Liver (tissue), 7 donors: ENCODE measurements at regions not wholly inside any gene's neighbourhood (a gene's known extent, or its start where the extent isn't known, plus 50 kb on each side); places are given as distances from the start of the nearest gene placed in this dataset.

Source experiments
- DNase-seq: peaks from one replicate; pipeline ENCODE4 v3.0.0-alpha.2; 2017; ENCODE audit warnings: low spot score
- H3K27ac ChIP-seq, 2 donors: one replicate each; pipeline ENCODE4 v1.7.0; 2013; ENCODE audit warnings: inconsistent platforms in 2 of 2, low read length in 2 of 2, control low read depth in 1 of 2, low read depth in 1 of 2, mild to moderate bottlenecking in 1 of 2
- H3K27me3 ChIP-seq, 4 donors: one replicate each; pipeline versions ENCODE4 v1.6.1 to v1.7.0; 2013; ENCODE audit warnings: low read length in 3 of 4, inconsistent platforms in 1 of 4, mild to moderate bottlenecking in 1 of 4, moderate library complexity in 1 of 4; ENCODE audit not compliant: control insufficient read depth in 4 of 4, insufficient read depth in 4 of 4
- H3K36me3 ChIP-seq, 4 donors: one replicate each; pipeline versions ENCODE4 v1.6.1 to v1.7.0; 2013; ENCODE audit warnings: low read length in 3 of 4, mild to moderate bottlenecking in 3 of 4, low read depth in 1 of 4, moderate library complexity in 1 of 4; ENCODE audit not compliant: control insufficient read depth in 4 of 4, insufficient read depth in 3 of 4
- H3K4me1 ChIP-seq, 4 donors: one replicate each; pipeline versions ENCODE4 v1.6.1 to v1.7.0; 2013; ENCODE audit warnings: low read length in 3 of 4, mild to moderate bottlenecking in 3 of 4, moderate library complexity in 1 of 4; ENCODE audit not compliant: control insufficient read depth in 4 of 4, insufficient read depth in 4 of 4
- H3K4me3 ChIP-seq, 3 donors: one replicate each; pipeline versions ENCODE4 v1.6.1 to v1.7.0; 2013; ENCODE audit warnings: low read length in 3 of 3, control low read depth in 1 of 3, low read depth in 1 of 3, mild to moderate bottlenecking in 1 of 3
- H3K9ac ChIP-seq, 2 donors: one replicate each; pipeline ENCODE4 v1.7.0; 2013; ENCODE audit warnings: low read length in 2 of 2, mild to moderate bottlenecking in 2 of 2, moderate library complexity in 2 of 2, control low read depth in 1 of 2, low read depth in 1 of 2
- H3K9me3 ChIP-seq, 4 donors: one replicate each; pipeline versions ENCODE4 v1.6.1 to v1.7.0; 2013; ENCODE audit warnings: low read length in 3 of 4; ENCODE audit not compliant: control insufficient read depth in 4 of 4
- ATF3 ChIP-seq: IDR thresholded peaks from 2 replicates; pipeline ENCODE4 v1.6.1; 2016; ENCODE audit warnings: antibody characterized with exemption
- EGR1 ChIP-seq, 2 donors: IDR thresholded peaks; 2 replicates each; pipeline ENCODE4 v1.6.1; 2016 to 2018; ENCODE audit warnings: antibody characterized with exemption in 2 of 2, low read depth in 2 of 2
- FOXA1 ChIP-seq: IDR thresholded peaks from 2 replicates; pipeline ENCODE4 v1.6.1; 2016; ENCODE audit warnings: antibody characterized with exemption
- FOXA2 ChIP-seq: IDR thresholded peaks from 2 replicates; pipeline ENCODE4 v1.6.1; 2016; ENCODE audit warnings: antibody characterized with exemption
- GABPA ChIP-seq, 2 donors: IDR thresholded peaks in 1 of 2; conservative IDR thresholded peaks in 1 of 2; 2 replicates each; pipeline ENCODE4 v1.6.1; 2016; ENCODE audit warnings: antibody characterized with exemption in 2 of 2, mild to moderate bottlenecking in 1 of 2, moderate library complexity in 1 of 2
- HNF4A ChIP-seq, 2 donors: conservative IDR thresholded peaks; 2 replicates each; pipeline ENCODE4 v1.6.1; 2016; ENCODE audit warnings: antibody characterized with exemption in 2 of 2, mild to moderate bottlenecking in 2 of 2
- HNF4G ChIP-seq: IDR thresholded peaks from 2 replicates; pipeline ENCODE4 v1.6.1; 2016; ENCODE audit warnings: antibody characterized with exemption
- JUND ChIP-seq, 2 donors: IDR thresholded peaks; 2 replicates each; pipeline ENCODE4 v1.6.1; 2016; ENCODE audit warnings: antibody characterized with exemption in 2 of 2
- MAX ChIP-seq: IDR thresholded peaks from 2 replicates; pipeline ENCODE4 v1.6.1; 2016; ENCODE audit warnings: antibody characterized with exemption
- NR2F2 ChIP-seq: IDR thresholded peaks from 2 replicates; pipeline ENCODE4 v1.6.1; 2016; ENCODE audit warnings: antibody characterized with exemption
- RAD21 ChIP-seq, 2 donors: IDR thresholded peaks; 2 replicates each; pipeline ENCODE4 v1.6.1; 2016; ENCODE audit warnings: antibody characterized with exemption in 2 of 2, mild to moderate bottlenecking in 2 of 2
- RXRA ChIP-seq, 2 donors: IDR thresholded peaks; 2 replicates each; pipeline ENCODE4 v1.6.1; 2017 to 2018; ENCODE audit warnings: antibody characterized with exemption in 2 of 2, mild to moderate bottlenecking in 1 of 2
- SP1 ChIP-seq: IDR thresholded peaks from 2 replicates; pipeline ENCODE4 v1.6.1; 2018; ENCODE audit warnings: antibody characterized with exemption, mild to moderate bottlenecking
- TAF1 ChIP-seq: conservative IDR thresholded peaks from 2 replicates; pipeline ENCODE4 v1.6.1; 2016; ENCODE audit warnings: antibody characterized with exemption, mild to moderate bottlenecking
- YY1 ChIP-seq: IDR thresholded peaks from 2 replicates; pipeline ENCODE4 v1.6.1; 2016; ENCODE audit warnings: antibody characterized with exemption, mild to moderate bottlenecking
- whole genome bisulfite sequencing: extraction: QIAGEN DNeasy Blood & Tissue Kit; methylation state at CpG from one replicate; pipeline ENCODE4 v1.1.7; 2013; 5-methylcytosine and 5-hydroxymethylcytosine counted together
- TF ChIP-seq, protein P1 (sequence below): IDR thresholded peaks from 2 replicates; pipeline ENCODE4 v1.6.1; 2016; ENCODE audit warnings: antibody characterized with exemption
- TF ChIP-seq, protein P2 (sequence below): IDR thresholded peaks from 2 replicates; pipeline ENCODE4 v1.6.1; 2016; ENCODE audit warnings: antibody characterized with exemption, mild to moderate bottlenecking
- donor health status: healthy.
- donor health status: healthy.
- donor health status: healthy.
- donor health status: healthy.

GRCh38 chr2:157929871-157930667, 53.9 kb upstream of the ACVR1 start:
- WGBS = 83% methylated on average over 5 of the region's 5 CpGs
- Histone ChIP-seq H3K36me3 (no peaks in the 10 kb centered on the region), H3K4me3 (no peak overlapping the region)

GRCh38 chr2:157928372-157928771, 52.2 kb upstream of the ACVR1 start:
- Histone ChIP-seq H3K4me3 (no peak overlapping the region), H3K9me3 (no peaks in the 10 kb centered on the region), H3K36me3 (no peaks in the 10 kb centered on the region), H3K27ac (no peak overlapping the region), H3K4me1 (peaks cover 0 to 14% (median 7%) of the 10 kb centered on the region in 4 donors), H3K9ac (no peak overlapping the region), H3K27me3 (no peaks in the 10 kb centered on the region)
- TF ChIP-seq TAF1 (no peak), FOXA1 (no peak), JUND (IDR thresholded peaks at IDR 0.05) (no peak), EGR1 (IDR thresholded peaks at IDR 0.05; ENCODE audit: low read depth in 2 of 2) (no peak), NR2F2 (no peak), ATF3 (no peak), RAD21 (IDR thresholded peaks at IDR 0.05) (no peak)
- no peak for DNase-seq

More at GRCh38 chr2:157929871-157930667, 53.9 kb upstream of the ACVR1 start:
- Histone ChIP-seq H3K9ac (no peak overlapping the region), H3K27ac (no peak overlapping the region), H3K27me3 (no peaks in the 10 kb centered on the region), H3K4me1 (peaks cover 0 to 14% (median 7%) of the 10 kb centered on the region in 4 donors), H3K9me3 (no peaks in the 10 kb centered on the region)
- DNase-seq = no peak
- TF ChIP-seq GABPA (IDR thresholded peaks at IDR 0.05 in 1 of 2, conservative IDR thresholded peaks at IDR 0.05 in 1 of 2) = no peak
- no peak for TF ChIP-seq JUND (IDR thresholded peaks at IDR 0.05)
- TF ChIP-seq SP1 = no peak
- no peak for TF ChIP-seq MAX
- TF ChIP-seq EGR1 (IDR thresholded peaks at IDR 0.05; ENCODE audit: low read depth in 2 of 2) = no peak
- TF ChIP-seq HNF4G = no peak
- no peak for TF ChIP-seq RXRA (IDR thresholded peaks at IDR 0.05)
- TF ChIP-seq, protein P1, sequence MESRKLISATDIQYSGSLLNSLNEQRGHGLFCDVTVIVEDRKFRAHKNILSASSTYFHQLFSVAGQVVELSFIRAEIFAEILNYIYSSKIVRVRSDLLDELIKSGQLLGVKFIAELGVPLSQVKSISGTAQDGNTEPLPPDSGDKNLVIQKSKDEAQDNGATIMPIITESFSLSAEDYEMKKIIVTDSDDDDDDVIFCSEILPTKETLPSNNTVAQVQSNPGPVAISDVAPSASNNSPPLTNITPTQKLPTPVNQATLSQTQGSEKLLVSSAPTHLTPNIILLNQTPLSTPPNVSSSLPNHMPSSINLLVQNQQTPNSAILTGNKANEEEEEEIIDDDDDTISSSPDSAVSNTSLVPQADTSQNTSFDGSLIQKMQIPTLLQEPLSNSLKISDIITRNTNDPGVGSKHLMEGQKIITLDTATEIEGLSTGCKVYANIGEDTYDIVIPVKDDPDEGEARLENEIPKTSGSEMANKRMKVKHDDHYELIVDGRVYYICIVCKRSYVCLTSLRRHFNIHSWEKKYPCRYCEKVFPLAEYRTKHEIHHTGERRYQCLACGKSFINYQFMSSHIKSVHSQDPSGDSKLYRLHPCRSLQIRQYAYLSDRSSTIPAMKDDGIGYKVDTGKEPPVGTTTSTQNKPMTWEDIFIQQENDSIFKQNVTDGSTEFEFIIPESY = no peak
- TF ChIP-seq NR2F2 = no peak
- TF ChIP-seq TAF1 = no peak
- TF ChIP-seq YY1 = no peak
- no peak for TF ChIP-seq RAD21 (IDR thresholded peaks at IDR 0.05)
- TF ChIP-seq, protein P2, sequence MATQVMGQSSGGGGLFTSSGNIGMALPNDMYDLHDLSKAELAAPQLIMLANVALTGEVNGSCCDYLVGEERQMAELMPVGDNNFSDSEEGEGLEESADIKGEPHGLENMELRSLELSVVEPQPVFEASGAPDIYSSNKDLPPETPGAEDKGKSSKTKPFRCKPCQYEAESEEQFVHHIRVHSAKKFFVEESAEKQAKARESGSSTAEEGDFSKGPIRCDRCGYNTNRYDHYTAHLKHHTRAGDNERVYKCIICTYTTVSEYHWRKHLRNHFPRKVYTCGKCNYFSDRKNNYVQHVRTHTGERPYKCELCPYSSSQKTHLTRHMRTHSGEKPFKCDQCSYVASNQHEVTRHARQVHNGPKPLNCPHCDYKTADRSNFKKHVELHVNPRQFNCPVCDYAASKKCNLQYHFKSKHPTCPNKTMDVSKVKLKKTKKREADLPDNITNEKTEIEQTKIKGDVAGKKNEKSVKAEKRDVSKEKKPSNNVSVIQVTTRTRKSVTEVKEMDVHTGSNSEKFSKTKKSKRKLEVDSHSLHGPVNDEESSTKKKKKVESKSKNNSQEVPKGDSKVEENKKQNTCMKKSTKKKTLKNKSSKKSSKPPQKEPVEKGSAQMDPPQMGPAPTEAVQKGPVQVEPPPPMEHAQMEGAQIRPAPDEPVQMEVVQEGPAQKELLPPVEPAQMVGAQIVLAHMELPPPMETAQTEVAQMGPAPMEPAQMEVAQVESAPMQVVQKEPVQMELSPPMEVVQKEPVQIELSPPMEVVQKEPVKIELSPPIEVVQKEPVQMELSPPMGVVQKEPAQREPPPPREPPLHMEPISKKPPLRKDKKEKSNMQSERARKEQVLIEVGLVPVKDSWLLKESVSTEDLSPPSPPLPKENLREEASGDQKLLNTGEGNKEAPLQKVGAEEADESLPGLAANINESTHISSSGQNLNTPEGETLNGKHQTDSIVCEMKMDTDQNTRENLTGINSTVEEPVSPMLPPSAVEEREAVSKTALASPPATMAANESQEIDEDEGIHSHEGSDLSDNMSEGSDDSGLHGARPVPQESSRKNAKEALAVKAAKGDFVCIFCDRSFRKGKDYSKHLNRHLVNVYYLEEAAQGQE = no peak
- TF ChIP-seq ATF3 = no peak
- TF ChIP-seq HNF4A (conservative IDR thresholded peaks at IDR 0.05) = no peak
- TF ChIP-seq FOXA2 = no peak
